Mesendoderm (in vitro differentiated cells): ENCODE measurements at regions not wholly inside any gene's neighbourhood (a gene's known extent, or its start where the extent isn't known, plus 50 kb on each side); places are given as distances from the start of the nearest gene placed in this dataset.

ENCODE experiments used
- DNase-seq: peaks from one replicate; pipeline ENCODE4 v3.0.0; 2013
- H2AK5ac ChIP-seq: 2 replicates; pipeline ENCODE4 v1.6.1; 2013; ENCODE audit warnings: low read length, inconsistent platforms
- H2BK120ac ChIP-seq: 2 replicates; pipeline ENCODE4 v1.6.1; 2013; ENCODE audit warnings: low read depth, mild to moderate bottlenecking, low read length, moderate library complexity, mixed read lengths
- H2BK15ac ChIP-seq: replicated peaks from 2 replicates; pipeline ENCODE4 v1.6.1; 2013; ENCODE audit warnings: low read depth, mild to moderate bottlenecking, moderate library complexity
- H2BK5ac ChIP-seq: 2 replicates; pipeline ENCODE4 v1.6.1; 2013; ENCODE audit warnings: low read length, inconsistent platforms
- H3K18ac ChIP-seq: 2 replicates; pipeline ENCODE4 v1.6.1; 2013; ENCODE audit warnings: mild to moderate bottlenecking, low read length, mixed read lengths
- H3K23ac ChIP-seq: one replicate; pipeline ENCODE4 v1.6.1; 2013; ENCODE audit warnings: low read length
- H3K27ac ChIP-seq: 2 replicates; pipeline ENCODE4 v1.5.1; 2013; ENCODE audit warnings: low read depth, mild to moderate bottlenecking, inconsistent platforms, low read length, moderate library complexity
- H3K27me3 ChIP-seq: 2 replicates; pipeline ENCODE4 v1.6.1; 2013; ENCODE audit warnings: low read length, control low read depth, mild to moderate bottlenecking, inconsistent platforms; ENCODE audit not compliant: insufficient read depth, poor library complexity
- H3K36me3 ChIP-seq: 2 replicates; pipeline ENCODE4 v1.6.1; 2013; ENCODE audit warnings: low read length, inconsistent platforms; ENCODE audit not compliant: control insufficient read depth, insufficient read depth
- H3K4ac ChIP-seq: one replicate; pipeline ENCODE4 v1.6.1; 2013; ENCODE audit warnings: low read depth, mild to moderate bottlenecking, low read length, moderate library complexity
- H3K4me1 ChIP-seq: 2 replicates; pipeline ENCODE4 v1.6.1; 2013; ENCODE audit warnings: low read depth, low read length, inconsistent platforms; ENCODE audit not compliant: control insufficient read depth
- H3K4me2 ChIP-seq: 2 replicates; pipeline ENCODE4 v1.6.1; 2013; ENCODE audit warnings: low read length
- H3K4me3 ChIP-seq: 2 replicates; pipeline ENCODE4 v1.5.1; 2013; ENCODE audit warnings: mild to moderate bottlenecking, low read length
- H3K56ac ChIP-seq: one replicate; pipeline ENCODE4 v1.6.1; 2013; ENCODE audit warnings: low read length
- H3K79me1 ChIP-seq: 2 replicates; pipeline ENCODE4 v1.6.1; 2013; ENCODE audit warnings: low read length, inconsistent platforms
- H3K79me2 ChIP-seq: 2 replicates; pipeline ENCODE4 v1.6.1; 2013; ENCODE audit warnings: mild to moderate bottlenecking, low read length; ENCODE audit not compliant: control insufficient read depth, insufficient read depth
- H3K9ac ChIP-seq: 2 replicates; pipeline ENCODE4 v1.6.1; 2013; ENCODE audit warnings: low read length, inconsistent platforms
- H4K5ac ChIP-seq: one replicate; pipeline ENCODE4 v1.6.1; 2013; ENCODE audit warnings: low read length
- H4K8ac ChIP-seq: one replicate; pipeline ENCODE4 v1.6.1; 2013; ENCODE audit warnings: low read depth, mild to moderate bottlenecking, control low read depth, low read length, moderate library complexity
- WGBS: extraction: QIAGEN DNeasy Blood & Tissue Kit; methylation state at CpG from one replicate; pipeline ENCODE4 v1.1.7; 2013; ENCODE audit warnings: low lambda C conversion rate, missing lambda C conversion rate; ENCODE audit not compliant: insufficient coverage; ENCODE audit errors: extremely low coverage; 5-methylcytosine and 5-hydroxymethylcytosine counted together

DNA sequence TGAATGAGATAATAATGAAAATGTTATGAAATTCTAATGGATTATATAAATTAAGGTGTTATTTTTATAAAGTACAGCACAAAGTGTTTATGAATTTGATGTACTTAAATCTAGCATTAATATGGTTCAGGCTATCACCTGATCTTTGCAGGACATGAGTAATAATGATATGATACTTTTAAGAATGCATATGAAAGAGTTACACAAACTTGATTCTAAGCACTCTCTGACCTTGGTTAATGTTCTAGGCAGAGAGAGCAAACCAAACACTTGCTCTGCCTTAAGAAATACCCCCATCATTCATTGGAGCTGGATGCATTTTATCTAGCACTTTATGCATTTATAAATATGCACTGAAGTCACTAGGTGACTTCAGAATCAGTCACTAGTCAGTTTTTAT is 942.2 kb upstream of the CDH8 start:
- H3K4ac ChIP-seq = no peak overlapping the region
- no peak overlapping the region for H4K8ac ChIP-seq
- H2BK120ac ChIP-seq = no peak overlapping the region
- no peak overlapping the region for H4K5ac ChIP-seq
- H3K23ac ChIP-seq = no peak overlapping the region
- H3K27me3 ChIP-seq = no peaks in the 10 kb centered on the region
- no peak overlapping the region for H2BK5ac ChIP-seq
- H3K4me1 ChIP-seq = no peaks in the 10 kb centered on the region
- H3K79me2 ChIP-seq = no peaks in the 10 kb centered on the region
- H3K9ac ChIP-seq = no peak overlapping the region
- H2AK5ac ChIP-seq = no peak overlapping the region
- no peaks in the 10 kb centered on the region for H3K79me1 ChIP-seq
- no peak overlapping the region for H2BK15ac ChIP-seq
- no peak overlapping the region for H3K27ac ChIP-seq
- no peak for DNase-seq
- no peak overlapping the region for H3K56ac ChIP-seq
- no peak overlapping the region for H3K18ac ChIP-seq
- no peak overlapping the region for H3K4me2 ChIP-seq
- no peaks in the 10 kb centered on the region for H3K36me3 ChIP-seq
- H3K4me3 ChIP-seq = no peak overlapping the region

- no peak overlapping the region for H3K4me2 ChIP-seq
- no peak overlapping the region for H3K23ac ChIP-seq
- no peak overlapping the region for H3K18ac ChIP-seq
- H3K9ac ChIP-seq = no peak overlapping the region
- no peak overlapping the region for H2BK5ac ChIP-seq
- no peak overlapping the region for H2AK5ac ChIP-seq
- H3K27ac ChIP-seq = no peak overlapping the region
- H3K4me3 ChIP-seq = no peak overlapping the region
- no peak overlapping the region for H2BK120ac ChIP-seq
- no peak overlapping the region for H4K5ac ChIP-seq
- no peak overlapping the region for H2BK15ac ChIP-seq
- H3K27me3 ChIP-seq = no peaks in the 10 kb centered on the region
- H3K79me2 ChIP-seq = no peaks in the 10 kb centered on the region
- no CpG with 5 or more reads among the region's 1 CpG for WGBS
- no peaks in the 10 kb centered on the region for H3K4me1 ChIP-seq
- H3K56ac ChIP-seq = no peak overlapping the region
- H3K36me3 ChIP-seq = no peaks in the 10 kb centered on the region
- no peak for DNase-seq
- no peaks in the 10 kb centered on the region for H3K79me1 ChIP-seq
- no peak overlapping the region for H3K4ac ChIP-seq
- H4K8ac ChIP-seq = no peak overlapping the region
Observed at GRCh38 chr16:62977876-62978275, 941.6 kb upstream of the CDH8 start.

GRCh38 chr16:62974424-62974823 is 938.2 kb upstream of the CDH8 start:
- no peaks in the 10 kb centered on the region for H3K4me1 ChIP-seq
- DNase-seq = peak; percentile 29
- H3K4ac ChIP-seq = no peak overlapping the region

GRCh38 chr16:62970851-62971250 is 934.6 kb upstream of the CDH8 start:
- Histone ChIP-seq H4K8ac (no peak overlapping the region), H2BK5ac (no peak overlapping the region), H3K4me3 (no peak overlapping the region), H3K27ac (no peak overlapping the region), H2BK120ac (no peak overlapping the region), H4K5ac (no peak overlapping the region), H3K18ac (no peak overlapping the region), H2AK5ac (no peak overlapping the region), H2BK15ac (no peak overlapping the region), H3K36me3 (no peaks in the 10 kb centered on the region), H3K79me1 (no peaks in the 10 kb centered on the region), H3K4me2 (no peak overlapping the region), H3K9ac (no peak overlapping the region), H3K4ac (no peak overlapping the region), H3K79me2 (no peaks in the 10 kb centered on the region), H3K4me1 (no peaks in the 10 kb centered on the region), H3K23ac (no peak overlapping the region), H3K56ac (no peak overlapping the region), H3K27me3 (no peaks in the 10 kb centered on the region)
- DNase-seq = no peak

More at GRCh38 chr16:62974424-62974823, 938.2 kb upstream of the CDH8 start:
- WGBS = no CpG with 5 or more reads among the region's 1 CpG
- no peaks in the 10 kb centered on the region for H3K79me2 ChIP-seq
- H4K8ac ChIP-seq = no peak overlapping the region
- no peak overlapping the region for H2AK5ac ChIP-seq
- H3K23ac ChIP-seq = no peak overlapping the region
- no peak overlapping the region for H2BK5ac ChIP-seq
- H2BK15ac ChIP-seq = no peak overlapping the region
- no peaks in the 10 kb centered on the region for H3K36me3 ChIP-seq
- no peak overlapping the region for H3K4me2 ChIP-seq
- H3K56ac ChIP-seq = no peak overlapping the region
- H3K27me3 ChIP-seq = no peaks in the 10 kb centered on the region
- no peak overlapping the region for H3K9ac ChIP-seq
- no peak overlapping the region for H3K18ac ChIP-seq
- H3K4me3 ChIP-seq = no peak overlapping the region
- no peak overlapping the region for H3K27ac ChIP-seq
- H2BK120ac ChIP-seq = no peak overlapping the region
- no peak overlapping the region for H4K5ac ChIP-seq
- H3K79me1 ChIP-seq = no peaks in the 10 kb centered on the region

DNA sequence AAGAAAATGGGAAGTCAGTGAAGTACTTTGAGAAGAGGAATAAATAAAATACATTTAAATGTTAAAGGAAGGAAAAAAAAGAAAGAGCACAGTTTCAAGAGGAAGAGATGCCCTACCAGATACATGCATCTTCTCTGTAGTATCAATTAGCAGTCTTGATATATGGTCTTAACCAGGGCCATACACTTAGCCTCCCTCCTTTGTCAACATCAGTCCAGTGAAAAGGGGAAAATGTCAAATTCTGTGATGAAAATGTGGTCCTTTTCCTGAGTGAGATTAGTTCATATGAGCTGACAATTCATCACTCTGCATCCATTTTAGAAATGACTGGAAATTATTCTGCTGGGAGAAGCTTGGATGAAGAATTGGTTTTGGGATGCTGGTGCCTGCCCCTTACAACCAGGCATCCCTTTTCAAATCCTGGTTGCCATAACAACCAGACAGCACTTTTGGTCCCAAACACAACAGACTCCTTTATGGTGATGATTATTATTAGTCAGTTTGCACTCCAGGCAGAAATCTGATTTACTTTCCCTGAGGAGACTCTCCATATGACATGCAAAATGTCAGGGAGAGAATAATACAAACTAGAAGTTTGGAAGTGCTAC is 933.6 kb upstream of the CDH8 start:
- Histone ChIP-seq H2BK120ac (no peak overlapping the region), H2BK5ac (no peak overlapping the region), H3K9ac (no peak overlapping the region), H2AK5ac (no peak overlapping the region), H3K23ac (no peak overlapping the region), H3K4me1 (no peaks in the 10 kb centered on the region), H2BK15ac (no peak overlapping the region), H4K5ac (no peak overlapping the region), H3K36me3 (no peaks in the 10 kb centered on the region), H3K79me1 (no peaks in the 10 kb centered on the region), H3K79me2 (no peaks in the 10 kb centered on the region), H3K4me3 (no peak overlapping the region), H3K56ac (no peak overlapping the region), H3K18ac (no peak overlapping the region), H3K4ac (no peak overlapping the region), H3K4me2 (no peak overlapping the region), H4K8ac (no peak overlapping the region), H3K27ac (no peak overlapping the region), H3K27me3 (no peaks in the 10 kb centered on the region)
- DNase-seq = no peak

DNA sequence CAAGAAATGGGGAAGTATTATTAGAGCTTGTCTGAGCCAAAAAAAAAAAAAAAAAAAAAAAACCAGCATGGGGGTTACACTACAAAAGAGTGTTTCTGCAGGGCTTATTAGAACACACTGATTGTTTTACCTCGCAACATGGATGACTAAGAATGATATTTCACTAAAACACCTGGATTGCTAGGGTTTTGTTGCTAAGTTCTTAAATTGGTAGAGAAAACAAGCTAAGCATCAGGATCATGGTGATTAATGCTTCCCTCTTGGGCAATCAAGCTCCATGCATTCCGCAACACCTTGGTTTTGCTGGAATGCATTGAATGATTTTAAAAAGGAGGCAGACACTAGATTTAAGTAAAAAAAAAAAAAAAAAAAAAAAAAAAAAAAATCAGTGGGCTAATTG is 931.4 kb upstream of the CDH8 start:
- Histone ChIP-seq H3K23ac (no peak overlapping the region), H3K4me3 (no peak overlapping the region), H4K8ac (no peak overlapping the region), H2BK15ac (no peak overlapping the region), H4K5ac (no peak overlapping the region), H3K9ac (no peak overlapping the region), H2BK5ac (no peak overlapping the region), H3K4ac (no peak overlapping the region), H2AK5ac (no peak overlapping the region), H3K79me1 (no peaks in the 10 kb centered on the region), H3K27ac (no peak overlapping the region), H3K27me3 (no peaks in the 10 kb centered on the region), H3K79me2 (no peaks in the 10 kb centered on the region), H3K18ac (no peak overlapping the region), H2BK120ac (no peak overlapping the region), H3K56ac (no peak overlapping the region), H3K36me3 (no peaks in the 10 kb centered on the region), H3K4me1 (no peaks in the 10 kb centered on the region), H3K4me2 (no peak overlapping the region)
- WGBS = no CpG with 5 or more reads among the region's 2 CpGs
- no peak for DNase-seq
